Hepatocyte (in vitro differentiated cells): ENCODE measurements at regions not wholly inside any gene's neighbourhood (a gene's known extent, or its start where the extent isn't known, plus 50 kb on each side); places are given as distances from the start of the nearest gene placed in this dataset.

Experiments
- DNase-seq: peaks from one replicate; pipeline ENCODE4 v3.0.0-alpha.2; 2016; ENCODE audit warnings: low spot score
- H2AFZ ChIP-seq: fragments of 200-600 bp; sonication (generic); 2 replicates; pipeline ENCODE4 v1.6.0; 2016; ENCODE audit warnings: antibody characterized with exemption, mild to moderate bottlenecking
- H3K27ac ChIP-seq: fragments of 200-600 bp; sonication (generic); 2 replicates; pipeline ENCODE4 v1.5.1; 2016; ENCODE audit warnings: mild to moderate bottlenecking
- H3K27me3 ChIP-seq: fragments of 200-600 bp; sonication (generic); 2 replicates; pipeline ENCODE4 v1.6.1; 2016
- H3K36me3 ChIP-seq: fragments of 200-600 bp; sonication (generic); replicated peaks from 2 replicates; pipeline ENCODE4 v1.5.1; 2016; ENCODE audit warnings: low read depth; ENCODE audit not compliant: insufficient read depth
- H3K4me1 ChIP-seq: fragments of 200-600 bp; sonication (generic); 2 replicates; pipeline ENCODE4 v1.5.1; 2016; ENCODE audit warnings: mild to moderate bottlenecking, moderate library complexity; ENCODE audit not compliant: insufficient read depth
- H3K4me2 ChIP-seq: fragments of 200-600 bp; sonication (generic); 2 replicates; pipeline ENCODE4 v1.6.0; 2016
- H3K4me3 ChIP-seq: fragments of 200-600 bp; sonication (generic); 2 replicates; pipeline ENCODE4 v1.5.1; 2016; ENCODE audit warnings: mild to moderate bottlenecking
- H3K79me2 ChIP-seq: fragments of 200-600 bp; sonication (generic); 2 replicates; pipeline ENCODE4 v1.6.0; 2017; ENCODE audit warnings: mild to moderate bottlenecking
- H3K9me2 ChIP-seq: fragments of 200-600 bp; sonication (generic); replicated peaks from 2 replicates; pipeline ENCODE4 v1.6.0; 2017; ENCODE audit warnings: mild to moderate bottlenecking; ENCODE audit not compliant: insufficient read depth
- H3K9me3 ChIP-seq: fragments of 200-600 bp; sonication (generic); 2 replicates; pipeline ENCODE4 v1.5.1; 2016; ENCODE audit warnings: low read depth, mild to moderate bottlenecking
- H4K20me1 ChIP-seq: fragments of 200-600 bp; sonication (generic); 2 replicates; pipeline ENCODE4 v1.6.0; 2016; ENCODE audit warnings: mild to moderate bottlenecking; ENCODE audit not compliant: insufficient read depth, poor library complexity, severe bottlenecking
- CTCF ChIP-seq: fragments of 200-600 bp; sonication (generic); IDR thresholded peaks from 2 replicates; pipeline ENCODE4 v1.5.1; 2016; ENCODE audit warnings: antibody characterized with exemption, mild to moderate bottlenecking; ENCODE audit not compliant: poor library complexity
- EZH2 ChIP-seq: fragments of 200-600 bp; sonication (generic); IDR thresholded peaks from 2 replicates; pipeline ENCODE4 v1.6.1; 2016; ENCODE audit warnings: antibody characterized with exemption, mild to moderate bottlenecking, borderline replicate concordance
- EZH2phosphoT487 ChIP-seq: fragments of 200-600 bp; sonication (generic); IDR thresholded peaks from one replicate; pipeline ENCODE4 v1.6.1; 2018; ENCODE audit warnings: antibody characterized with exemption, mild to moderate bottlenecking, low read depth, moderate library complexity; ENCODE audit not compliant: unreplicated experiment, severe bottlenecking
- WGBS: methylation state at CpG from one replicate; pipeline ENCODE4 v1.1.6; 2016; ENCODE audit warnings: low lambda C conversion rate; ENCODE audit errors: missing lambda C conversion rate; 5-methylcytosine and 5-hydroxymethylcytosine counted together

GRCh38 chr6:113344969-113345368 is 512.2 kb upstream of the MARCKS start:
- H3K4me1 ChIP-seq: no peaks in the 10 kb centered on the region
- TF ChIP-seq EZH2phosphoT487 (no peak), CTCF (no peak), EZH2 (no peak)
- no peaks in the 10 kb centered on the region for H3K36me3 ChIP-seq
- no peaks in the 10 kb centered on the region for H3K9me3 ChIP-seq
- H2AFZ ChIP-seq: no peak overlapping the region
- H3K4me2 ChIP-seq: no peak overlapping the region
- H3K9me2 ChIP-seq: no peaks in the 10 kb centered on the region
- H3K27ac ChIP-seq: no peak overlapping the region
- H4K20me1 ChIP-seq: no peaks in the 10 kb centered on the region
- no peaks in the 10 kb centered on the region for H3K27me3 ChIP-seq
- WGBS: 86% methylated on average over 2 of the region's 2 CpGs
- H3K79me2 ChIP-seq: no peaks in the 10 kb centered on the region
- no peak overlapping the region for H3K4me3 ChIP-seq
- DNase-seq: no peak

GRCh38 chr6:113347436-113347835 is 509.7 kb upstream of the MARCKS start:
- H3K36me3 ChIP-seq: no peaks in the 10 kb centered on the region
- H3K27me3 ChIP-seq: no peaks in the 10 kb centered on the region
- no peaks in the 10 kb centered on the region for H3K79me2 ChIP-seq
- H2AFZ ChIP-seq: no peak overlapping the region
- H3K9me2 ChIP-seq: no peaks in the 10 kb centered on the region
- H3K27ac ChIP-seq: no peak overlapping the region
- no peak for DNase-seq
- 50% methylated on average over 3 of the region's 3 CpGs for WGBS
- no peaks in the 10 kb centered on the region for H3K9me3 ChIP-seq
- H4K20me1 ChIP-seq: no peaks in the 10 kb centered on the region
- H3K4me1 ChIP-seq: peaks cover 14% of the 10 kb centered on the region
- H3K4me2 ChIP-seq: no peak overlapping the region
- no peak overlapping the region for H3K4me3 ChIP-seq
- no peak for TF ChIP-seq CTCF
- no peak for TF ChIP-seq EZH2
- no peak for TF ChIP-seq EZH2phosphoT487

GRCh38 chr6:113350461-113350860 is 506.7 kb upstream of the MARCKS start:
- peaks cover 34% of the 10 kb centered on the region for H3K4me1 ChIP-seq
- H2AFZ ChIP-seq: no peak overlapping the region
- WGBS: 0% methylated on average over 1 of the region's 1 CpG
- H3K4me2 ChIP-seq: no peak overlapping the region
- TF ChIP-seq EZH2: no peak
- TF ChIP-seq EZH2phosphoT487: no peak
- TF ChIP-seq CTCF: no peak
- H3K36me3 ChIP-seq: no peaks in the 10 kb centered on the region
- no peaks in the 10 kb centered on the region for H3K79me2 ChIP-seq
- H4K20me1 ChIP-seq: no peaks in the 10 kb centered on the region
- peak overlapping the region; percentile 5 for H3K27ac ChIP-seq
- no peaks in the 10 kb centered on the region for H3K9me2 ChIP-seq
- DNase-seq: no peak
- no peak overlapping the region for H3K4me3 ChIP-seq
- H3K9me3 ChIP-seq: no peaks in the 10 kb centered on the region
- no peaks in the 10 kb centered on the region for H3K27me3 ChIP-seq

GRCh38 chr6:113351173-113351834 is 505.8 kb upstream of the MARCKS start:
- WGBS: 57% methylated on average over 4 of the region's 4 CpGs
- H3K4me1 ChIP-seq: peaks cover 39% of the 10 kb centered on the region

More at GRCh38 chr6:113351173-113351834, 505.8 kb upstream of the MARCKS start:
- H3K9me3 ChIP-seq: no peaks in the 10 kb centered on the region
- no peak for DNase-seq
- no peak overlapping the region for H3K4me2 ChIP-seq
- peak overlapping the region; percentile 88 for H3K27ac ChIP-seq
- no peaks in the 10 kb centered on the region for H3K79me2 ChIP-seq
- H4K20me1 ChIP-seq: no peaks in the 10 kb centered on the region
- TF ChIP-seq EZH2phosphoT487 (no peak), CTCF (no peak), EZH2 (no peak)
- no peaks in the 10 kb centered on the region for H3K36me3 ChIP-seq
- H3K9me2 ChIP-seq: no peaks in the 10 kb centered on the region
- no peak overlapping the region for H2AFZ ChIP-seq
- no peaks in the 10 kb centered on the region for H3K27me3 ChIP-seq
- H3K4me3 ChIP-seq: no peak overlapping the region
